ENCODE measurements at regions not wholly inside any gene's neighbourhood (a gene's known extent, or its start where the extent isn't known, plus 50 kb on each side); places are given as distances from the start of the nearest gene placed in this dataset.

DNA sequence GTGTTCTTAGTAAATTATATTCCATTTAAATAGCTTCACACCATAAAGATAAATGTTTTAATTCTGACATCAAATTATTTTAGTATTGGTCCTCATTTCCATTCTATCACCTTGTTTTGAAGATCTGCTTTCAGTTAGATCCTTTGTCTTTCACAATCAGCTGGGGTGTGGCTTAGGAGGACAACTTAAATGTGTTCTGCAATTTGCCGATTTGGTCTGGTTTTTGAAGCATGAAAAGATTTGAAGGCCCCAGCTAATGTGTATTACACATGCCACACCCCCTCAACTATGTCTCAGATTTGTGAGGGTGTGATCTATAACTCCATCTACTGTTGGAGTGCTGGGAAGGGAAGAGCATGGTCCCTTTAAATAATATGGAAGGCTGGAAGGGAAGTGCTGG lies 516.1 kb upstream of the GOLIM4 start:
- DNase-seq (ENCODE audit: extremely low read depth, low read depth, low spot score): no peak

DNA sequence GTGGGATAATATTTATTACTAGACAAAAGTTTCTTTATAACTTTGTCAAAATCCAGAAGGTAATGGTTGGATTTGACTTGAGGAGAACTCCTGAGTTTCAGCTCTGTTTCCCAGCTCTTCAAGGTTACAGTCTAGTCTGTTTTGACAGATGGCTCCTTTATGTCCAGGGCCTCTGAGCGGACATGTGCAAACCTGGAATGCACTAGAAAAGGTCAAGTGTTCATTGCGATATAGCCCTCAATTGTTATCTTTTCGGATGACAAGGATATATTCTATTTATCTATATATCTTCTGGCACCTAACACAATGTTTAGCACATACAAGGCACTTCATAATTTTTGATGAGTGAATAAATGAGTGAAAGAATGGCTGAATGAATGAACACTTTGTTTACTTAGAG lies 513.2 kb upstream of the GOLIM4 start:
- no peak for DNase-seq (ENCODE audit: extremely low read depth, low read depth, low spot score)

DNA sequence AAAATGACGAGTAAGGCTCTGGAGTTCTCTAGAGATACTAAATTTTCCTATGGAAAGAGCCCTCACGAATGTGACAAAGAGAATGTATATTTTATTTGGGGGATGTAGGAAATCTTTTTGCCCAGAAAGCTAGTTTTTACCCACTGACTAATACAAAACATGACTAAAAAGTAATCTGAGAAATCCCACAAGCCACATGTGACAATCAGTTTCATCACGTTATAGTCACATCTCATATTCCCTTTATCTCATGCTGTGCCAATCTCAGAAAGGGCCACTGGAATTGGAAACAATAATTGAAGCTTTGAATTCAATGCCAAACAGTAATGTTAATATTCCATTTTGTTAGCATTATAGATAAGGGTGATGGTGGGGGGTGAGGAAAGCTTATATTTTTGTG lies 509.0 kb upstream of the GOLIM4 start:
- DNase-seq (ENCODE audit: extremely low read depth, low read depth, low spot score): no peak

DNA sequence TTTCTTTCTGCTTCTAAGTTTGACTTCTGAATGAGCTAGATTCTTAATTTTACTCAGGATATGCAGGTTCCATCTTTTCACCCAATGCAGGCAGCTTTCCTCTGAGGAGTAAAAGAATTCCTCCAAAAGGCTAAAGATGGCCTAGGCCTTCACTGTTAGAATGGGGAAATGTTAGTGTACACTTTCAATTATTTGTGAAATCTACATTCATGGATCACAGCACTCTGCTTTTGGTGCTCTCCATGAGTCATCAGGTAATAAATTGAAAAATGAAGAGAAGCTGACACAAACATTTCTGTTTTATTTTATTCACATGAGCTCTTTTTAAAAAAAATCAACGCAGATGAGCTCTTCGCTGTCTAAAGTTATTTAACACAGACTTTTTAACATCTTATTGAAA lies 502.5 kb upstream of the GOLIM4 start:
- no peak for DNase-seq (ENCODE audit: extremely low read depth, low read depth, low spot score)

DNA sequence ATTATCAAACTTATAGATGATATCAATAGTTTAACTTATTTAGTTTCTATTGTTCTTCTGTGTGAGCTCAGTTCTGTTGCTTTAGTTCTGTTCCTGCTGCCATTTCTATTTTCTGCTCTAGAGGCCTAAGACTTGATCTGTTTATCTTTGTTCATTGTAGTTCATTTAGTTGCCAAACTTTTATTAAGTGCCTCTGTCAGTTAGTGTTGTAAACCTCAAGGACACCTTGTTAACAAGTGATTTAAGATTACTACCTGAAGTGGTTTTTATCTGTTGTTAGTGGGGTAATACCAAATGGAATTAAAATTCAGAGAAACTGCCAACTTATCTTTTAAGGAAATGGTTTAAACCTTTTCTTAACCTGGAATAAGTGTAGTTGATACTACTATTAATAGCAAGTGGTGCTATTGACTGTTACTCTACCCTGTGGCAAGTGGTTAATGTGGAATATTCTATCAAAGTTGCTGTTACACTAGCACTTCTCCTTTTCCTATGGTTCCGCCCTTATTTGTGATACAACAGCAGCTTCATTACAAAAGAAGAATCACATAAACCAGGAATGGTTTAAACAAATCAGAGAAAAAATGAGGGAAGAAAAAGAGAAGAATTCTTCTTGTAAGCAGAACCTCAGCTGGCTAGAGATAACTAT lies 500.6 kb upstream of the GOLIM4 start:
- no peak for DNase-seq (ENCODE audit: extremely low read depth, low read depth, low spot score)

DNA sequence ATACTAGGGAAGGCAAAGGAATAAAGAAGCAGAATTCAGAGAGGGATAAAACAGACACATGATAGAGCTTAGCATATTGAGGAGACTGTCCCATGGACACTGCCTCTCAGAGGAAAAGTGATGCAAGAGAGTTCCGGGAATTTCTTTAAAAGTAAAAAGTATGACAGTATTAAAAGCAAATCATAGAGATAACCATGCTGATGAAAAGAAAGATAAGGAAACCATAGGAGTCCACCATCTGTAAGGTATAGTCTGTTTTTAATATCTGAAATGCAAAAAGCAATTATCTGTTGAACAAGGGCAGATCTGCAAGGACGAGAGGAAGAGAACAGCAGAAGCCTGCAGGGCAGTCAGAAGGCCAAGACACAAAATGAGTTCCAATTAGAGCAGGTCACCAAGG lies 495.9 kb upstream of the GOLIM4 start:
- no peak for DNase-seq (ENCODE audit: extremely low read depth, low read depth, low spot score)

DNA sequence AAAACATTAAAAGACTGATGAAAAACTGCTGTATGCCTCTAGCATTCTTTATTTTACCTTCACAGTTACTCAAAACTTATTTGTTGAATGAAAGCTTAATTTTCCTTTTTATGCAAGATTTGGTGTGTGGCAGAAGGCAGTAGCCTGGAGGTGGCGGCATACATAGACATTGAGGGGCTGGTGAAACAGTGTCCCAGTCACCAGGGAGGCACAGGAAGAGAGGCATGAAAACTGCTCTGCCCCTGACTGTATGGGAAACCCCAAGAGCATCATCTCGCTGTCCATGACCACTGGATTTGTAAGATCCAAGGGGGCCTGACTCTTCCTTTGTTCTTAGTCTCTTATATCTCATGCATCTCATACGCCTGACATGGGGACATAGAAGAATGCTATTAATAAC lies 493.7 kb upstream of the GOLIM4 start:
- no peak for DNase-seq (ENCODE audit: extremely low read depth, low read depth, low spot score)

DNA sequence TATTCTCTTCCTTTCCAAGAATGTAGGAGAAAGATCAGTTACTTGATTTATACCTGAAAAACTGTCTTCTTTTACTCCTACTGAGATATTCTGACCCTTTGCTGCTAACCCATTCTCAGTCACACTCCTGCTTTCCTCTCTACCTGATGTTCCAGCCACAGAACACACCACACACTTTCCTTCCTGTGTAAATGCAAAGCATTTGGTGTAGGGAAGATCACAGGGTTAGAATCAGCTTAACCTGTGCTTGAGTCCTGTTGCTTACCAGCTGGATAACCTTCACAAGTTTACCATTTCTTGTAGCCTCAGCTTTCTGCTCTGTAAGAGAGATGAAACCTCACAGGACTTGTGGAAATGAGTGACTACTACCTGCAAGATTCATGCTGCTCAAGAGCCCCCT lies 489.8 kb upstream of the GOLIM4 start:
- DNase-seq (ENCODE audit: extremely low read depth, low read depth, low spot score): no peak

DNA sequence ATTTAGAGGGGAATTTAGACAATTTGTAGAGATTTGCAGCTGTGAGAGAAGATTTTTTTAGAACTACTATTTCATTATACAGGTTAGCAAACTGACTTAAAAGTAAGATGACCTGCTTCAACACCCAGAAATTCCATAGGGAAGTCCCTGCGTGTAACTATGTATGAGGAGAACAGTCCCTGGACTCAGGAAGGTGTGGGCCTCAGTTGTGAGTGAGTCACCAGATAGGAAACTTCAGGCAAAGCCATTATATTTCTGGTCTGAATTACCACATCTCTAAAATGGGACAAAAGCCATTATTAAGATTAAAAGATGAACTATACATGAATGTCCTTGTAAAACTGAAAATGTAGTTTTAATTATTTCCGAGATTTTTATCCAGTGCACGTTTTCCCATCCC lies 488.3 kb upstream of the GOLIM4 start:
- DNase-seq (ENCODE audit: extremely low read depth, low read depth, low spot score): no peak

DNA sequence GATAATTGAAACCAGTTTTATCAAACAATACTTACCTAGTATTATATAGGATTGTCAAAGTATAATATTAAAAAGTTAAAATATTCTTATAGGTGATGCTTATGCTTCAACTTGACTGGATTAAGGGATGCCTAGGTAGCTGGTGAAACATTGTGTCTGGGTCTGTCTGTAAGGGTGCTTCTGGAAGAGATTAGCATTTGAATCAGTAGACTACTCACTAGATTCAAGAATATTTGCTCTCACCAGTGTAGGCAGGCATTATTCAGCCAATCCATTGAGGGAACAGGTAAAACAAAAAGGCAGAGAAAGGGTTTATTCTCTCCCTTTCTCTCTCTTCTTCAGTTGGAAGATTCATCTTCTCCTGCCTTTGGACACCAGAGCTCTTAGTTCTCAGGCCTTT lies 486.8 kb upstream of the GOLIM4 start:
- DNase-seq (ENCODE audit: extremely low read depth, low read depth, low spot score): no peak

DNA sequence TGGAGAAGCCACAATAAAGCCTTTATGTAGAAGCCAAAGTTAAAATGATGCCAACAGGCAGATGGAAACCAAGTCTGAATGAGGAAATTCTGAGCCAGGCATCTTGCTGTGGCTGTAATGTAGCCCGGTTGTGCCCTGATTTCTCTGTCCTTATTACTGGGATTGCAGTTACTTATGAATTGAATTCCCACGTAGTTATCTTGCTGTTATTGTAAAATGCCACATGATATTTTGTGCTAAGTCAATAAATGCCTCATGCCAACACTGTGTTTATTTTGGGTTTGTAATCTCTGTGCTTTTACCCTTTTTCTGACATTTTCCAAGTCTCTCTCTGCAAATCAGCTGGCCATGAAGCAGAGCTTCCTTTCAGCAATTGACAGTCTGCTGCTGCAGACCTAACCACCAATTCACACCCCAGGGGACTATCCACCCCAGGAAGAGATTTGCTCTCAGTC lies 486.1 kb upstream of the GOLIM4 start:
- DNase-seq (ENCODE audit: extremely low read depth, low read depth, low spot score): no peak

DNA sequence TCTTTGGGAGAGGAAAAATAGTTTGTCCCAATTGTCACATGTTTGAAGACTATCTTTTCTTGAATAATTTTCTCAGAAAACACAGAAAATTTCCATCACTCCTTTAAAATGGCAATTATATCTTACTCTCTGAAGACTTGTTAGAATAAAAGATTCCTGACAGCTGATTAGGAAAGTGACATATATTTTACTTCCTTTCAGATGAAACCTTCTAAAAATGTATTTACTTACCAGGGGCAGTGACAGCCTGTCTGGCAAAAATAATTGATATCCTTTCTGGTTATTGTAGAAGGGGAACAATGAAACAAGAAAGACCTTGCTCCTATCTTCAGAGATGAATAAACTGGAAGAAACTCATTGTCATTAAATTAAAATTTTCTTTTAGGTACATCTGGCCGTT lies 483.3 kb upstream of the GOLIM4 start:
- no peak for DNase-seq (ENCODE audit: extremely low read depth, low read depth, low spot score)

DNA sequence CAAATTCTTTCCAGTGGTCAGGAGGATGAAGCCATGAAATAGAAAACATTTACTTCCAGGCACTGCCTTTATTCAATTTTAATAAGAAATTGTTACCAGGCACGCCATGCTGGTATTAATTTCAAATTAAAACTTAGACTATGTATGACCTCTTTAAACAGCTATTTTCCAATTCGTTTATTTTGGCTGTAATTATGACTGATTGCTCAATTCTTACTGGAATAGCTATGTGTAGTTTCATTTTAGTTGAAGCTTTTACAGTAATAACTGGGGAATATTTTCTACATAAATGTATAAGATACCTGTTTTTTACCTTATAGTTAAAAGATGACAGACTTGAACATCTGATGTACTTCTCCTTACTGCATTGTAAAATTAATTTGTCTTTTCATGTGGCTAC lies 480.0 kb upstream of the GOLIM4 start:
- no peak for DNase-seq (ENCODE audit: extremely low read depth, low read depth, low spot score)

DNA sequence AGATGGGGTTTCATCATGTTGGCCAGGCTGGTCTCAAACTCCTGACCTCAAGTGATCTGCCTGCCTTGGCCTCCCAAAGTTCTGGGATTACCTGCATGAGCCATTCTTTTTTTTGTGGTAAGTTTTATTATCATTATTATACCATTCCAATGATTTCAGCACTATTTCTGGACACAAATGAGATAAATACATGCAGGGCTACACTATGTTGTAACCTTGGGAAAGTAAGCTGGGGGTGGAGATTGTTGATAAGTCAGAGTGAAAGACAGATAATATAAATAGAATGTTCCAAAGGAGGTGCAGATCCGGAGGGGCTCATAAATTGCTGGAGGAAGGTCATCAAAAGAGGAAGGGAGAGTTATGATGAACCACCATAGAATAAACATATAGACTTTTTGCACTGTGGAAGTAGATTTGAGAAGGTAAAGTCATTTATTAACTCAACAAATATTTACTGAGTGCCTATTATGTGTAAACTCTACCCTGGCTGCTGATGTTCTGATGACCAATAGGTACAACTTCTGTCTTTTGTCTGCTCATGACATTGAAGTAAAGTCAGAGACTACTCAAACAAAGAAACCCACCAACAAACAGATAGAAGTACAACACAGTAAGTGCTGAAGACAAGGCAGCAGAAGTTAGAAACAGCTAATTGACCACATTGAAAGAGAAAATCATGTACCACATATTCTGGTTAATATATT lies 478.9 kb upstream of the GOLIM4 start:
- no peak for DNase-seq (ENCODE audit: extremely low read depth, low read depth, low spot score)

DNA sequence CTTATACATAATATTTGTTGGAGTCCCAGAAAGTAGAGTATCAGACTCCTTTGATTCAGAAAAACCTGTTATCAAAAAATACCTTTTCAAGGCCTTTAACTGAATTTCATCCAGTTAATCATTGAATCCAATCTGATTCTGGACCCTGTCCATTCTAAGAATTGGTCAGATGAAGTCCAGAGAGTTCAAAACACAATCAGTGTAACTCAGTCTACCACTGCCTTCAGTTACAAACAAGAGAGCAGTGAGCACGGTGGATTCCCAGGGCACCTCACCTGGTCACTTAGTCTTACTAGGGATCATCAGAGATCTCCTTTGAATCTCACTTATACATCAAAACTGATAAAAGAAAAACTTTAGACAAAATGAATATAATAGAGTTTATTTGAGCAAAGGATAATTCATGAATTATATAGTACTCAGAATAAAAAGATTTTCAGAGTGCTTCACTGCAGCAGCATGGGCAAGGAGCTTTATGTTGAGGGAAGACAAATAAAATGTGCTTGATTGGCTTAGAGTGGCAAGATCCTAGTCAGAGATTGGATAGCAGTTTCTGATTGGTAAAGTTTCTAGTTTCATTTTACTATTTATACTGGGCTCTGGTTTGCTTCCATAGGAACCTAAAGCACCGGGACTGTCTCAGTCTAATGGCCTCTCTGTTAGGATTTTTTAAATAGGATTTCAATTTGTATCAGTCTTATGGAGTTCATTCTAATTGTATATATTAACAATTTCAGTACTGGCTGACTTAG lies 474.9 kb upstream of the GOLIM4 start:
- no peak for DNase-seq (ENCODE audit: extremely low read depth, low read depth, low spot score)

DNA sequence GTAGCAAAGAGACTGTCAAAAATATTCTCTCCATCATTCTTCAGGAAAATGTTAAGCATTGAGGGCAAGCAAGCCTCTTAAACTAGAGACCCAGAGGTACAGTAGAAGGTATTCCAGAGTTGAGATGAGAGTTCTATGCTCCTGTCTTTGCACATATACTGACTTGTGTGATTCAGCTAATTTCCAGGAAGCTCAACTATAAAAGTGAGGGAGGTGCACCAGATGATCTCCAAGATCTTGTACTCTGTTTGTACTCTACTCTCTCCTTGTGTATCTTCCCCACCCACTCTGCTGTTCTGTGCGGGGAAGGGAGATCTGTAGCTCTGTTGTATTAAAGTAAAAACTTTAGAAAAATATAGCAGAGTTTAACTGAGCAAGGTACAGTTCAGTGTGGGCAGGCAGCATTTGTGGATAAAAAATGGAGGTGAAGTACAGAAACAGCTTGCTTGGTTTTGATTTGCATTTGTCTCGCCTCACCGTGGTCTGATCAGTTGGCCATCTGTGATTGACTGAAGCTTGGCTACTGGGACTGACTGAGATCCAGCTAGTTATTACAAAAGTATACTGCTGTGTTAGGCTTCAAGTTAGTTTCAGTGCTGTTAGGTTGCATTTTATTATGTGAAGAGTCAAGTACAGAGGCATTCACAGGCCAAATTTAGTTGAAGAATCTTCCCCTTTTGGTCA lies 463.1 kb upstream of the GOLIM4 start:
- no peak for DNase-seq (ENCODE audit: extremely low read depth, low read depth, low spot score)

DNA sequence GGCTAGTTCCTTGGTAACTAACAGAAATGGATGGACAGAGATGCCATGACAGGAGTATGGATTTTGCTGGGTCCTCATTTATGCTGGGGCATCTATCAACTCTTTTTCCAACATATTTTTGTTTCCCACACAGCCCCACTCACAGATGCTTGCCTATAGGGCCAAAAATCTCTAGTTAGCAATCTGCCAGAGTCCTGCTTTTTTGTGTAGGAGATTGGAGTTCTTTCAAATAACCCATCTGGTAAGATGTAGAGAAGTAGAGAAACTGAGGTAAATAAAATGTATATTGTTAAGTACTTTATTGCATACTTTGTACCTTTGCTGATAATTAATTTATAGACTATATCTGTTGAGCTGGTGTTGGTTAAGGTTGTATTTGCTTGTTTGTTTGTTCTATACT lies 456.5 kb upstream of the GOLIM4 start:
- no peak for DNase-seq (ENCODE audit: extremely low read depth, low read depth, low spot score)

DNA sequence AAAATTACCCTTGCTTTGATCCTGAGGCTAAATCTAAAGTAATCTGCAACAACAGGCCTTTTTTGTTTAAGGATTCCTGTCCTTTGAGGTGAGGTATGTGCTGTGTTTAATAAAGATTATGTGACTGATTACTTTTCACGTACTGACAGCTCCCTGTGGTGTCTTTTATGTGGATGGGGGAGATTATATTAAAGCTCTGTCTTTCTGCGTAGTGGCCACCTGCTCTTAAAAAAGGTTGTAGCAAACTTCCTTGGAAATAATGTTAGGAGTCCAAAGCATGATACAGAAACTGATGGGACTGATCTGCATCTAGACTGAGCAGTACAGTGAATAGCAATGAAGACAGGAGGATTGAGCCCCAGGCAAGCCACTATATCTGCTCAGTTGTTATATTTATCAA lies 453.0 kb upstream of the GOLIM4 start:
- DNase-seq (ENCODE audit: extremely low read depth, low read depth, low spot score): no peak

DNA sequence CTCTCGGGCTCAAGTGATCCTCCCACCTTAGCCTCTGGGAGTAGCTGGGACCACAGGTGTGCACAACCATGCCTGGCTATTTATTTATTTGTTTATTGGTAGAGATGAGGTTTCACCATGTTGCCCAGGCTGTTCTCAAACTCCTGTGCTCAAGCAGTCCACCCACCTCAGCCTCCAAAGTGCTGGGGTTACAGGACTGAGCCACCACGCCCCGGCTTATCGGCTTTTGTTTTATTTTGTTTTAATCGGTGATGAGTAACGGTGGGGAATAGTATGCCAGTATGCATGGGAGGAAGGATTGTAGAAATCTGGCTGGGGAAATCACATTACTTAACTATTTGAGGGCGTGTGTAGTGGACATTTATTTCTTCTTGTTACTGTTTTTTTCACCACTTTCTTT lies 451.0 kb upstream of the GOLIM4 start:
- DNase-seq (ENCODE audit: extremely low read depth, low read depth, low spot score): no peak

DNA sequence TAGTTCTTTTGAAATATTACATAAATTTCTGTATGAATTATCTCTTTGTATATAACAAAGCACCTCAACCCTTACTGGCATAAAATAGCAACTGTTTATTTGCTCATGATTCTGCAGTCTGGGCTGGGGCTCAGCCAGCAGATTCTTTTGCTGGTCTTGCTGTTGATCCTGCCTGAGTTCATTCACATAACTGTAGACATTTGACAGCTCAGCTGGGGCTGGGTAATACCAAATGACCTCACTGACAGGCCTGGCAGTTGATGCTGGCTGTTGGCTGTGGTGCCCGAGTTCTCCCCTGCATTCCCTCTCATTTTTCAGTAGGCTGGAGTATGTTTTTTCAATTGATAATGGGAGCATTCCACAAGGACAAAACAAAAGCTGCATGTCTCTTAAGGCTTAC lies 449.9 kb upstream of the GOLIM4 start:
- DNase-seq (ENCODE audit: extremely low read depth, low read depth, low spot score): no peak

DNA sequence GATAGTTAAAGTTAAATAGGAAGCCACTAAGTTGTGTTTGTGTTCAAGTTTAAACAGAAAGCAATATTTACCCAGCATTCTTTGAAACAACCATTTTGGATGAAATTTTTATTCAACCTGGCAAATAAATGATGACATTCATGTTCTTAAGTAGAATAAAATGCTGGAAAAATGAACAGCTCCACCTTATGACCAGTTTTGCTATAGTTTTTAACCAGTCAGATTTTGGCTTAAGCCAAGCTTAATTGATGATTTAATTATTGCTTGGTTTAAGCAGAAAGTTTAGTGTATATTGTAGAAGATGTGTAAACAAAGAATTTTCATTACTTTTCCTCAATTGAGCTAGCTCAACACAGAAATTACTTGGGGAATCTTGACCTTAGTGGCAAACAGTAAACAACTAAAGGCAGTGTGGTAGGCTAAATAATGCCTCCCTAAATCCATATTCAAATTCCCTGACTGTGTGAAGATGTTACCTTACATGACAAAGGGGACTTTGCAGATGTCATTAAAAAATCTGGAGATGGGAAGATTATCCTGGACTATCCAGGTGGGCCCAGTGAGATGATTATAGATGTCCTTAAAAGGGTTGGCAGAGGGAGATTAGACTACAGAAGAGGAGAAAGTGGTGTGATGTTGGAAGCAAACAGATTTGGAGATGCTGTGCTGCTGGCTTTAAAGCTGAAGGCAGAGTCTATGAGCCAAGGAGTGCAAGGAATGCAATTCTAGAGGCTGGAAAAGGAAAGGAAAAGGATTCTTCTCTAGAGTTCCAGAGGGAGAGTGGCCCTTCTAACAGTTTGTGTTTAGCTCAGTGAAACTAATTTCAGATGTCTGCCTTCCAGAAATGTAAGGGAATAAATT lies 448.6 kb upstream of the GOLIM4 start:
- DNase-seq (ENCODE audit: extremely low read depth, low read depth, low spot score): no peak
